Spinal cord (tissue), 9 donors: ENCODE measurements at regions not wholly inside any gene's neighbourhood (a gene's known extent, or its start where the extent isn't known, plus 50 kb on each side); places are given as distances from the start of the nearest gene placed in this dataset.
A peak's percentile ranks its signal among the peaks of the same experiment; 100 is the strongest.

ENCODE experiments used
- DNase-seq, 6 donors: peaks; one replicate each; pipeline versions ENCODE4 v3.0.0 to v3.0.0-alpha.2; 2013 to 2015; ENCODE audit warnings: low spot score in 6 of 6, low read depth in 4 of 6
- H3K27ac ChIP-seq: one replicate; pipeline ENCODE4 v1.5.1; 2013; ENCODE audit warnings: low read depth, low read length, control low read depth
- H3K27me3 ChIP-seq: one replicate; pipeline ENCODE4 v1.6.1; 2013; ENCODE audit warnings: low read length; ENCODE audit not compliant: control insufficient read depth, insufficient read depth
- H3K36me3 ChIP-seq: one replicate; pipeline ENCODE4 v1.6.1; 2013; ENCODE audit warnings: low read length; ENCODE audit not compliant: control insufficient read depth, insufficient read depth
- H3K4me1 ChIP-seq: one replicate; pipeline ENCODE4 v1.6.1; 2013; ENCODE audit warnings: low read length; ENCODE audit not compliant: control insufficient read depth, insufficient read depth
- H3K4me3 ChIP-seq: one replicate; pipeline ENCODE4 v1.5.1; 2013; ENCODE audit warnings: low read depth, low read length, control low read depth
- H3K9me3 ChIP-seq: one replicate; pipeline ENCODE4 v1.6.1; 2013; ENCODE audit warnings: low read length; ENCODE audit not compliant: control insufficient read depth, insufficient read depth
- WGBS: methylation state at CpG from one replicate; pipeline ENCODE4 v1.1.5; 2013; ENCODE audit warnings: missing lambda C conversion rate; ENCODE audit not compliant: insufficient coverage; 5-methylcytosine and 5-hydroxymethylcytosine counted together
- donor health status: healthy.

- no peak overlapping the region for H3K27ac ChIP-seq
- H3K4me3 ChIP-seq: no peak overlapping the region
- no peak for DNase-seq
- no peaks in the 10 kb centered on the region for H3K9me3 ChIP-seq
- H3K36me3 ChIP-seq: no peaks in the 10 kb centered on the region
- WGBS: no CpG with 5 or more reads among the region's 5 CpGs
- peaks cover 3% of the 10 kb centered on the region for H3K27me3 ChIP-seq
- H3K4me1 ChIP-seq: no peaks in the 10 kb centered on the region
Measured at GRCh38 chr14:94717808-94718207, 52.1 kb downstream of the GSC start.

GRCh38 chr14:94716976-94717375 lies 52.9 kb downstream of the GSC start:
- 100% methylated on average over 1 of the region's 2 CpGs for WGBS
- no peaks in the 10 kb centered on the region for H3K36me3 ChIP-seq
- H3K4me3 ChIP-seq: no peak overlapping the region
- H3K27me3 ChIP-seq: peaks cover 3% of the 10 kb centered on the region
- no peaks in the 10 kb centered on the region for H3K4me1 ChIP-seq
- DNase-seq: no peak
- H3K9me3 ChIP-seq: no peaks in the 10 kb centered on the region
- no peak overlapping the region for H3K27ac ChIP-seq

GRCh38 chr14:94713115-94713514 lies 56.8 kb downstream of the GSC start:
- no peaks in the 10 kb centered on the region for H3K36me3 ChIP-seq
- DNase-seq: no peak
- no peak overlapping the region for H3K27ac ChIP-seq
- H3K27me3 ChIP-seq: peaks cover 3% of the 10 kb centered on the region
- H3K9me3 ChIP-seq: no peaks in the 10 kb centered on the region
- 65% methylated on average over 12 of the region's 13 CpGs for WGBS
- H3K4me1 ChIP-seq: no peaks in the 10 kb centered on the region
- H3K4me3 ChIP-seq: no peak overlapping the region

DNA sequence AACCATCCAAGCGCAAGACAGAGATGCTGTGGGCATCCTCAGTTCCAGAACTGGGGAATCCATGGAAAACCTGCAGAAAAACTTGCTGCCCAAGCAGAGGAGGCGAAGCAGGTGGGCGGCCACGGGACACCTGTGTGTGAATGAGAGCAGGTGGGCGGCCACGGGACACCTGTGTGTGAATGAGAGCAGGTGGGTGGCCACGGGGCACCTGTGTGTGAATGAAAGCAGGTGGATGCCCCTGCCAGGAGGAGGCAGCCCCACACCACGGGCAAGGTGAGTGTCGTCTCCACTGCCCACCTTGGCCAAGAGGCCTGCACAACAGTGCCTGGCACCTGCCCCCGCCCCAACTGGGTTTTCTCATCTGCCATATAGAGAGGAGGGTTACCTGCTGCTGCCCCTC lies 59.2 kb downstream of the GSC start:
- no peak for DNase-seq
- H3K4me1 ChIP-seq: no peaks in the 10 kb centered on the region
- WGBS: 92% methylated on average over 9 of the region's 10 CpGs
- H3K36me3 ChIP-seq: no peaks in the 10 kb centered on the region
- no peak overlapping the region for H3K4me3 ChIP-seq
- peaks cover 3% of the 10 kb centered on the region for H3K27me3 ChIP-seq
- no peak overlapping the region for H3K27ac ChIP-seq
- H3K9me3 ChIP-seq: no peaks in the 10 kb centered on the region

- H3K36me3 ChIP-seq: no peaks in the 10 kb centered on the region
- H3K9me3 ChIP-seq: no peaks in the 10 kb centered on the region
- no peaks in the 10 kb centered on the region for H3K4me1 ChIP-seq
- no peak overlapping the region for H3K27ac ChIP-seq
- DNase-seq: no peak
- WGBS: 46% methylated on average over 3 of the region's 4 CpGs
- no peaks in the 10 kb centered on the region for H3K27me3 ChIP-seq
- H3K4me3 ChIP-seq: no peak overlapping the region
Measured at GRCh38 chr14:94707494-94707893, 62.4 kb downstream of the GSC start.

- no peaks in the 10 kb centered on the region for H3K36me3 ChIP-seq
- 78% methylated on average over 6 of the region's 6 CpGs for WGBS
- no peak overlapping the region for H3K27ac ChIP-seq
- no peak for DNase-seq
- H3K4me1 ChIP-seq: no peaks in the 10 kb centered on the region
- no peak overlapping the region for H3K4me3 ChIP-seq
- no peaks in the 10 kb centered on the region for H3K9me3 ChIP-seq
- H3K27me3 ChIP-seq: no peaks in the 10 kb centered on the region
Measured at GRCh38 chr14:94706133-94706532, 63.8 kb downstream of the GSC start.

DNA sequence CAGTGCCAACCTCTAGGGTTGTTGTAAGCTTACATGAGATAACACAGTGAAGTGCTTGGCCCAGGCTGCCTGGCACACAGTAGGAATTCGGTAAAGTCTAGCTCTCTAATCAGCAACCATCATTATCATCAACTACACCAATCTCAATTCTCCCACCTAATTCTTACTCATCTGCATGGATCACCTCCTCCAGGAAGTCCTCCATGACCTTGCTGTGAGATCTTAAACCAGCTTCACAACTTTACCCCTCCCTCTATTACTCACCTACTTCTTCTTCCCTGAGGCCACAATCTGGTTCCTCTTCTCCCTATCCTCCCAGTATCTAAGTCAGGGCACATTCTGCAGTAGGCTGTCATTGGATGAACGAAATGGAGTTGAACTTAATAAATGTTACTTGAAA lies 67.3 kb downstream of the GSC start:
- H3K9me3 ChIP-seq: no peaks in the 10 kb centered on the region
- no peak overlapping the region for H3K27ac ChIP-seq
- no peak for DNase-seq
- peaks cover 4% of the 10 kb centered on the region for H3K4me1 ChIP-seq
- H3K36me3 ChIP-seq: no peaks in the 10 kb centered on the region
- 100% methylated on average over 1 of the region's 2 CpGs for WGBS
- no peak overlapping the region for H3K4me3 ChIP-seq
- H3K27me3 ChIP-seq: no peaks in the 10 kb centered on the region

GRCh38 chr14:94701861-94702370 lies 68.0 kb downstream of the GSC start:
- H3K36me3 ChIP-seq: no peaks in the 10 kb centered on the region
- WGBS: no CpG with 5 or more reads among the region's 3 CpGs
- H3K4me1 ChIP-seq: peaks cover 4% of the 10 kb centered on the region
- no peaks in the 10 kb centered on the region for H3K27me3 ChIP-seq
- no peak overlapping the region for H3K27ac ChIP-seq
- no peaks in the 10 kb centered on the region for H3K9me3 ChIP-seq
- DNase-seq: no peak
- H3K4me3 ChIP-seq: no peak overlapping the region

DNA sequence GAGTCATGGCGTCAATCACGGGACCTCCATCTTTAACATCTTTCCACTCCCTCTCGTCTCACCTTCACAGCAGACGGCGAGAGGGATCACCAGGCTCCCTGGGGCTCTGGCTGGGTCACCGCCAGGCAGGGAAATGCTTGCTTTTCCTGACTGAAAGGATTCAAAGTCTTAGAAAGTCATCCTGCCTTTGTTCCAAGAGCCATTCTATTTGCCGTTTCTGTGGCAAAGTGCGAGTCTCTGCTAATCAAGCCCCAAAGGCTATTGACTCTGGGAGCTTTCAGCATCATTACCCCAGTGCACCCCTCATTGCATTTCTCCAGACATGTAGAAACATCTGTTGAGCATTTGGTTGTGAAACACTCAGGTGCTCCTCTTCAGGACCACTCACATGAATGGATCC lies 69.6 kb downstream of the GSC start:
- 35% methylated on average over 7 of the region's 8 CpGs for WGBS
- Histone ChIP-seq H3K27me3 (no peaks in the 10 kb centered on the region), H3K4me3 (no peak overlapping the region)

GRCh38 chr14:94699831-94700230 lies 70.1 kb downstream of the GSC start:
- WGBS: 64% methylated on average over 5 of the region's 9 CpGs
- DNase-seq: no peak
- no peaks in the 10 kb centered on the region for H3K9me3 ChIP-seq
- peaks cover 7% of the 10 kb centered on the region for H3K4me1 ChIP-seq
- no peaks in the 10 kb centered on the region for H3K36me3 ChIP-seq
- H3K27me3 ChIP-seq: no peaks in the 10 kb centered on the region
- no peak overlapping the region for H3K4me3 ChIP-seq
- no peak overlapping the region for H3K27ac ChIP-seq

More for the DNA sequence above, 69.6 kb downstream of the GSC start:
- Histone ChIP-seq H3K27ac (no peak overlapping the region), H3K4me1 (peaks cover 7% of the 10 kb centered on the region), H3K9me3 (no peaks in the 10 kb centered on the region), H3K36me3 (no peaks in the 10 kb centered on the region)
- peak in 1 of 6 donors; percentile 9 for DNase-seq
